Stomach smooth muscle (tissue), 2 donors: ENCODE measurements at regions not wholly inside any gene's neighbourhood (a gene's known extent, or its start where the extent isn't known, plus 50 kb on each side); places are given as distances from the start of the nearest gene placed in this dataset.

Experiments
- H3K27ac ChIP-seq: one replicate; pipeline ENCODE4 v1.7.0; 2013; ENCODE audit warnings: mild to moderate bottlenecking, low read length, inconsistent platforms
- H3K27me3 ChIP-seq, 2 donors: one replicate each; pipeline ENCODE4 v1.7.0; 2013; ENCODE audit warnings: low read length in 2 of 2; ENCODE audit not compliant: insufficient read depth in 2 of 2, control insufficient read depth in 1 of 2
- H3K36me3 ChIP-seq, 2 donors: one replicate each; pipeline ENCODE4 v1.7.0; 2013; ENCODE audit warnings: low read length in 2 of 2; ENCODE audit not compliant: control insufficient read depth in 2 of 2, insufficient read depth in 2 of 2
- H3K4me1 ChIP-seq: one replicate; pipeline ENCODE4 v1.7.0; 2013; ENCODE audit warnings: low read length; ENCODE audit not compliant: control insufficient read depth, insufficient read depth
- H3K4me3 ChIP-seq, 2 donors: one replicate each; pipeline ENCODE4 v1.7.0; 2013; ENCODE audit warnings: low read length in 2 of 2
- H3K9ac ChIP-seq, 2 donors: one replicate each; pipeline ENCODE4 v1.7.0; 2013; ENCODE audit warnings: low read length in 2 of 2, mild to moderate bottlenecking in 1 of 2
- H3K9me3 ChIP-seq, 2 donors: one replicate each; pipeline ENCODE4 v1.7.0; 2013; ENCODE audit warnings: low read length in 2 of 2; ENCODE audit not compliant: control insufficient read depth in 2 of 2
- donor health status: healthy.
- donor health status: Pancreatic carcinoma.

DNA sequence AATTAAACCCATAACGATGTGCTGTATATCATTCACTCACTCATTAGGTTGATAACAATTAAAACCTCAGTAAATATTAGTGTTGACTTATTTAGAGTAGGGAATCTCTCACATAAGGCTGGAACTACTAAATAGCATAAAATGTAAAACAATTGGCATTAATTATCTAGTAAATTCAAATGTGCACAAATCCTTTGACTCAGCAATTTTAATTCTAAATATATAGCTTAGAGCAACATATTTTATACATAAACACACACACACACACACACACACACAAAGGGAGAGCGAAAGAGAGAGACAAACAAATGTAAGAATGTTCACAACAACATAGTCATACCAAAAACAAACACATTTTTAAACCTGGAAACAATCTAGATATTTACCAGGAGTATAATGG lies 443.1 kb upstream of the KCNH7 start:
- no peaks in the 10 kb centered on the region for H3K4me1 ChIP-seq
- no peaks in the 10 kb centered on the region for H3K36me3 ChIP-seq
- H3K9me3 ChIP-seq, result no peaks in the 10 kb centered on the region
- H3K4me3 ChIP-seq, result no peak overlapping the region
- H3K9ac ChIP-seq, result no peak overlapping the region
- no peaks in the 10 kb centered on the region for H3K27me3 ChIP-seq
- H3K27ac ChIP-seq, result no peak overlapping the region

DNA sequence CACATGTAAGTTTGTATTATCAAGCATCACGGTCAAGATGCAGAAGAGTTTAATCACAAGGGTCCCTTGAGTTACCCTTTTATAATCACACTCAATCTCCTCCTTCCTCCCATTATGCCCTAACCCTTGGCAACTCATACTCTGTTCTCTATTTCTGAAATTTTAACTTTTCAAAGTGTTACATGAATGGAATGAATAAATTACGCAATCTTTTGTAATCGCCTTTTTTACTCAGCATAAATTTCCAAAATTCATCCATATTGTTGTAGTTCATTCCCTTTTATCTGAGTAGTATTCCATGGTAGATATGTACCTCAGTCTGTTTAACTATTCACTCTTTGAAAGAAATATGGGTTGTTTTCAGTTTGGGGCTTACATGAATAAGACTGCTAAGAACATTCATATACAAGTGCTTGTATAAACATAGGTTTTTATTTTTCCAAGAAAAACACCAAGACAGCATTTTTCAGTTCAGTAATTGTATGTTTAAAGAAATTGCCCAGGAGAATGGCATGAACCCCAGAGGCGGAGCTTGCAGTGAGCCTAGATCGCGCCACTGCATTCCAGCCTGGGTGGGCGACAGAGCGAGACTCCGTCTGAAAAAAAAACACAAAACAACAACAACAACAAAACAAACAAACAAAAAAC lies 430.9 kb upstream of the KCNH7 start:
- Histone ChIP-seq H3K4me1 (no peaks in the 10 kb centered on the region), H3K27me3 (no peaks in the 10 kb centered on the region), H3K36me3 (no peaks in the 10 kb centered on the region), H3K9ac (no peak overlapping the region), H3K9me3 (peaks cover 3 to 14% of the 10 kb centered on the region in 2 donors), H3K27ac (no peak overlapping the region), H3K4me3 (no peak overlapping the region)

DNA sequence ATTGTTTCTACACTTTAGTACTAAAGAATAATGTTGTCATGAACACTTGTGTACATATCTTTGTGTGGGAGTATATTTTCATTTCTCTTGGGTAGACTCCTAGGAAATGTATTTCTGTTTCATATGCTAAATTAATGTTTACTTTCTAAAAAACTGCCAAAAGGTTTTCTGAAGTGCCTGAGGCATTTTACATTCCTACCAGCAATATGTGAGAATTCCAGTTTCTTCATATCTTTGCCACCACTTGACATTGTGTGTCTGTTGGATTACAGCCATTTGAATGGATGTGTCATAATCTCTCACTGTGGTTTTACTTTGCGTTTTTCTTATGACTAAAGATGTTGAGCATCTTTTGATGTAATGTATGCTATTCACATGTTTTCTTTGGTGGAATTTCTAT lies 428.2 kb upstream of the KCNH7 start:
- Histone ChIP-seq H3K4me3 (no peak overlapping the region), H3K4me1 (no peaks in the 10 kb centered on the region), H3K27me3 (no peaks in the 10 kb centered on the region), H3K9me3 (peaks cover 0 to 4% of the 10 kb centered on the region in 2 donors), H3K36me3 (no peaks in the 10 kb centered on the region), H3K27ac (no peak overlapping the region), H3K9ac (no peak overlapping the region)

DNA sequence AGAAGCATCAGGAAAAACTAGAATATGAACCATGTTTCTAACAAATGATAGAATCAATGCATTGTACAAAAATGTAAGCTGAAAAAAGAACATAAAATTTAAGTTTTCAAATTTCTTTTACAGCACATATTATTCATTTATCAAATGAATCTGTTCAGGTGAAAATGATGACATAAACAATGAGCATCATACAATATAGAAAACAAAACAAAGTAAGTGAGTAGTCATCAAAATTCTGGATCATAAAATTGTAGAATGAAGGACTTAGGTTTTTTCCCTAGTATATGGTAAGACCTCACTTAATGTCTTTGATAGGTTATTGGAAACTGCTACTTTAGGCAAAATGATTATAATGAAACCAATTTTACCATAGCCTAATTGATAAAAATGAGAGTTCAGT lies 427.0 kb upstream of the KCNH7 start:
- Histone ChIP-seq H3K4me1 (no peaks in the 10 kb centered on the region), H3K9ac (no peak overlapping the region), H3K9me3 (no peaks in the 10 kb centered on the region), H3K36me3 (no peaks in the 10 kb centered on the region), H3K27me3 (no peaks in the 10 kb centered on the region), H3K27ac (no peak overlapping the region), H3K4me3 (no peak overlapping the region)

DNA sequence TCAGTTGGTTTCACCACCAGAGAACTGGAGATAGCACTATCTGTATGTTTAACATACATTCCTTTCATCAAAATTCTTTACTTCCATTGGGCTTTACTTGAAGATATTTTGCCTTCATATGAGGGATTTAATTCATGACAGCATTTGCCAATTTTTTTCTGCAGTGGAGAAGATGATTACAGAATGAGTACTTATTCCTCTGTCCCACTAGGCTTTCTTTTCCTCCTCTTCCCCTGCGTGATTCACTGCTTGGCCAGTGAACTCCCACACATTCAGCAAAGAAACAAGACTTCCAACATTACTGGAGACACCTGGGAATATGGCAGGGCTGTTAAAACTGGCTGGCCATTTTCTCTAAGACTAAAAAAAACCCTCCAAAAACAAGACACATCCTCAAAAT lies 425.8 kb upstream of the KCNH7 start:
- H3K9me3 ChIP-seq, result no peaks in the 10 kb centered on the region
- no peak overlapping the region for H3K9ac ChIP-seq
- no peaks in the 10 kb centered on the region for H3K27me3 ChIP-seq
- no peaks in the 10 kb centered on the region for H3K36me3 ChIP-seq
- H3K4me3 ChIP-seq, result no peak overlapping the region
- H3K4me1 ChIP-seq, result no peaks in the 10 kb centered on the region
- H3K27ac ChIP-seq, result no peak overlapping the region

DNA sequence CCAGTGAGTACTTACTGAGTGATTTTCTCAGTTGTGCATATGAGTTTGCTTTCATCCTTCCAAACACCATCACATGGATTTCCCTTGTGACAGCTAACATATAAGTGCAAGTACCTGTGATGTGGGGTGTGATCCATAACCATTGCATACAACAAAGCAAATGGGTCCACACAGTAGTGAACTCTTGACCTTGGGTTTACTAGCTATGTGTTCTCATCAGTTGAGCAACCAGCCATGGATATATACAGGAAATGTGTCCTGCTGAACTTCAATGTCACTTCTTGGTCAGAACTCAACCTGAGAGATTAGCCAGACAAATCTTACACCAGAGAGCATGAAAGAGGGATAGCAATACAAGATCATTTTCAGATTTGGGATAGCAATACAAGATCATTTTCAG lies 420.9 kb upstream of the KCNH7 start:
- H3K27ac ChIP-seq, result no peak overlapping the region
- no peak overlapping the region for H3K4me3 ChIP-seq
- no peaks in the 10 kb centered on the region for H3K9me3 ChIP-seq
- H3K9ac ChIP-seq, result no peak overlapping the region
- H3K27me3 ChIP-seq, result no peaks in the 10 kb centered on the region
- H3K36me3 ChIP-seq, result no peaks in the 10 kb centered on the region
- no peaks in the 10 kb centered on the region for H3K4me1 ChIP-seq

DNA sequence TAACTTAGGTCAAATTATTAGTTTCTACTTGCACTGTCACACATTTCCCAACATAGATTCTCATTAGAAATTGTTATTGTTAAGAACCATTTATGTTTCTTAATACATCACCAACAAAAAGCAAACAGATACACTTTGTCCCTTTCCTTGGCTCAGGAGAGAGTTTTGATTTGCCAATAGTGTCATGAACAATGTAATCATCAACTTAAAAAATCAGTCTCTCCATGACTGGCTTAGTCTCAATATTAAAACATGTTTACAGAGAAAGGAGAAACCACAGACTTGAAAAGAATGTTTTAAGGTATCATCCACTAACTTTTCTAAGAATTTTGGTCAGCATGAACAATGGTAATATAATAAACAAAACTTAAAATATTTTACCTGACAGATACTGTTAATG lies 416.5 kb upstream of the KCNH7 start:
- Histone ChIP-seq H3K9me3 (no peaks in the 10 kb centered on the region), H3K27ac (no peak overlapping the region), H3K36me3 (no peaks in the 10 kb centered on the region), H3K4me1 (no peaks in the 10 kb centered on the region), H3K9ac (no peak overlapping the region), H3K4me3 (no peak overlapping the region), H3K27me3 (no peaks in the 10 kb centered on the region)

DNA sequence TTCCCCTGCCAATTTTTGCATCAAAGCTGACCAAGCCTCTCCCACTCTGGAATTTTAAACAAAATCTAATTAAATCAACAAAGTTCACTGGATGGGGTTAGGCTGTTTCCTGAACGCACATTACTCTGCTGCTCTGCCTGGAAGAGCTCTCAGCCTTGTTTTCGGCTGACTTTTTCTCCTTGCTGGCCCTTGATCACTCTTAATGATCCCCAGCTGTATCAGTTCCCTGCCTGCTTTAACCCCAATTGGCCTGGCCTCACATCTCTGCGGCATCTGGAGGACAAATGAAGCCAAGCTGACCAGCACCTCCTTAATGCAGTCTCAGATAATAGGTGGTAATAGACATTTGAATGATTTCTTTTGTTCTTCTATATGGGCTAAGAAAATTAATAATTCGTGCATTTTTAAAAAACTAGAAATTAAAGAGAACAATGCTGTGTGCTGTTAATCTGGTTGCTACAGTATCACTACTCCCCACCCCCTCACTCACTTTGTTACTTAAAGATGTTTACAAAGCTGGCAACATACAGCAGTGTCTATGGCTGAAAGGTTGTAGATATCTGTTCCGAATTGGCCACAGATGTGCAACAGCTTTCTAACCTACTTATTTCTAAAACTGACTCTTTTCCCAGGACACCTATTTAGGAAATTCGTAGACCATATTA lies 415.2 kb upstream of the KCNH7 start:
- Histone ChIP-seq H3K9me3 (no peaks in the 10 kb centered on the region), H3K4me3 (no peak overlapping the region), H3K27ac (no peak overlapping the region), H3K27me3 (no peaks in the 10 kb centered on the region), H3K36me3 (no peaks in the 10 kb centered on the region), H3K4me1 (no peaks in the 10 kb centered on the region), H3K9ac (no peak overlapping the region)

DNA sequence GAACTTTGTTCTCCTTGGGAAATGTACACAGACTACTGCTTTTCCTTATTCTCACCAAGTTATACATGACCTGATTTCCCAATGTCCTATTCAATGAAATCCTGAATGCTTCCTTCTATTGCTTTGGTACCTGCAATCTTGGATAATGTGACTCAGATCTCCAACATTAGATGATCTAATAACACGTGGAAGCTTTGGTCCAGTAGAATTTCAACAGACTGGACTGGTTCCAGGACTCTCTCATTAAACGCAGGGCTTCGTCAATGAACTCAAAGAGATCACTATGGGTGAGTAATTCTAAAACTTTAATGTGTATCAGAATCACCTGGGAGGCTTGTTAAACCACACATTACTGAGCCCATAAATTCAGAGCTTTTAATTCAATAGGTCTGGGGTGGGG lies 413.6 kb upstream of the KCNH7 start:
- H3K27ac ChIP-seq, result no peak overlapping the region
- H3K27me3 ChIP-seq, result no peaks in the 10 kb centered on the region
- no peaks in the 10 kb centered on the region for H3K36me3 ChIP-seq
- H3K4me3 ChIP-seq, result no peak overlapping the region
- H3K9ac ChIP-seq, result no peak overlapping the region
- no peaks in the 10 kb centered on the region for H3K9me3 ChIP-seq
- no peaks in the 10 kb centered on the region for H3K4me1 ChIP-seq

DNA sequence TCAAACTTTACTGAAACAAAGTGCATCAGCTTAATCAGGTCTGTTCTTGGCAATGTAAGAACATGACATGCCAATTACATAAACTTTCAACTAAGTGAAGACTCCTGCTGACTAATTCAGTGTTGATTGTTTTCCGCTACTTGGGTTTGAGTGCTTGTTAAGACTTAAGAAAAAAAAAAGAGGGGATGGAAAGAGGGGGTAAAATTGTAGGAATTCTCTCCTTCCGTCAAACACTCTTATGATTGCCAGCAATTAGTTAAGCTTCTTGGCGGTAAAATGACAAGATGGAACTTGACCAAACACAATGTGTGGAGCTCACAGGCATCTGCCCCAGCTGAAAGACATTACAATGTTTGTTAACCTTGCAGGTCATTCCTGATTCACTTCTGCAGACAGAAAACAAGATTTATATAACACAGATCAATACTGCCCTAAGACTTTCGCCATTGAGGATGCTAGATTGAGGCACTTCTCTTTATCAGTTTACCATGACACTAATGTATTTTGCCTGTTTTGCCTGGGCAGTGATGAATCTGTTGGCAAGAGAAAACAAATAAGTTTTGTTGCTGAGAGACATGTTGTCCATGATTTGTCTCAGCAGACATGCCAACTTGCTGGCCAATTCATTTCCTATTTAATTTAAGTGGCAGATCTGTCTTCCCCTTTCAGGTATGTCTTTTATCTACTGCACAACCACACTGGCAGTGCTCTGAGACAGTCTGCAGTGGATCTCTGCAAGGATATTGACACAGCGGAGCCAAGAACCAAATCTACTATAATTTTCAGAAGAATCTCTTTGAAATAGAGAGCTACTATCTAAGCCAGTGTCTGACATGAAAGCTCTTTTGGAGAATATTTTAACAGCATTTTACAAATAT lies 410.0 kb upstream of the KCNH7 start:
- Histone ChIP-seq H3K4me3 (no peak overlapping the region), H3K27ac (no peak overlapping the region), H3K9me3 (no peaks in the 10 kb centered on the region)

DNA sequence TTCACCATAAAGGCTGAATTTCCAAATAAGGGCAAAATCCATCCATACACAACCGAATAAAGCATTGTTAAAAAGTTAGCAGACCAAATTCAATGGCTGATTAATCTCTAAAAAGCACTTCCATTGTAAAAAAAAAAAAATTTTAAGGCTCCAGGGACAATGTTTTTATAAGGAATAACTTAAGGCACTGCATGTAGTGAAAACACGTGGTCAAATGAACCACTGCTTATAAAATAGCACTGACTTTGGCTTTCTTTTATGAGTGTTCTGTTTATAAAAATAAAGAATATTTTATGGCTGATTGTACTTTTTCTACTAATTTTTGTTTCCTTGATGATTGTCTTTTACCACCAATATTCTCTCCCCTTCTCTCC lies 409.3 kb upstream of the KCNH7 start:
- H3K4me1 ChIP-seq, result no peaks in the 10 kb centered on the region
- no peaks in the 10 kb centered on the region for H3K27me3 ChIP-seq
- no peak overlapping the region for H3K4me3 ChIP-seq
- H3K36me3 ChIP-seq, result no peaks in the 10 kb centered on the region
- H3K27ac ChIP-seq, result no peak overlapping the region
- H3K9ac ChIP-seq, result no peak overlapping the region
- no peaks in the 10 kb centered on the region for H3K9me3 ChIP-seq

More for the DNA sequence above, 410.0 kb upstream of the KCNH7 start:
- Histone ChIP-seq H3K27me3 (no peaks in the 10 kb centered on the region), H3K36me3 (no peaks in the 10 kb centered on the region), H3K9ac (no peak overlapping the region), H3K4me1 (no peaks in the 10 kb centered on the region)
